M059J (cell line): ENCODE measurements at regions not wholly inside any gene's neighbourhood (a gene's known extent, or its start where the extent isn't known, plus 50 kb on each side); places are given as distances from the start of the nearest gene placed in this dataset.

Experiments
- DNase-seq: peaks from one replicate; pipeline ENCODE4 v3.0.0-alpha.2; 2012; ENCODE audit warnings: low read depth

GRCh38 chr7:134391223-134391622 is 67.7 kb downstream of the AKR1B1 start:
- no peak for DNase-seq

GRCh38 chr7:134388336-134389019 is 70.4 kb downstream of the AKR1B1 start:
- DNase-seq: no peak

GRCh38 chr7:134378562-134378961 is 61.8 kb upstream of the SLC35B4 start:
- DNase-seq: peak; percentile 34

GRCh38 chr7:134376693-134377092 is 60.0 kb upstream of the SLC35B4 start:
- DNase-seq: no peak

- DNase-seq: no peak
These were observed 58.5 kb upstream of the SLC35B4 start for GRCh38 chr7:134375206-134375605.

GRCh38 chr7:134374791-134375190 is 58.1 kb upstream of the SLC35B4 start:
- no peak for DNase-seq

- no peak for DNase-seq
These were observed 57.6 kb upstream of the SLC35B4 start for GRCh38 chr7:134374291-134374690.

- no peak for DNase-seq
These were observed 56.1 kb upstream of the SLC35B4 start for GRCh38 chr7:134372858-134373257.

- DNase-seq: no peak
These were observed 55.2 kb upstream of the SLC35B4 start for GRCh38 chr7:134371971-134372370.

- DNase-seq: no peak
These were observed 54.8 kb upstream of the SLC35B4 start for GRCh38 chr7:134371536-134371935.

- no peak for DNase-seq
These were observed 53.4 kb upstream of the SLC35B4 start for GRCh38 chr7:134370135-134370534.

- DNase-seq: peak; percentile 67
These were observed 52.3 kb upstream of the SLC35B4 start for GRCh38 chr7:134368851-134369544.

- DNase-seq: peak; percentile 9
These were observed 51.4 kb upstream of the SLC35B4 start for GRCh38 chr7:134367956-134368749.
